HG02840 (cell line): ENCODE measurements at regions not wholly inside any gene's neighbourhood (a gene's known extent, or its start where the extent isn't known, plus 50 kb on each side); places are given as distances from the start of the nearest gene placed in this dataset.

ENCODE experiments used
- ATAC-seq: cut with Tn5 transposase; IDR thresholded peaks from one replicate; pipeline ENCODE4 v1.9.1; 2021; ENCODE audit warnings: mild to moderate bottlenecking, moderate library complexity, moderate number of reproducible peaks; ENCODE audit not compliant: unreplicated experiment, low FRiP score

DNA sequence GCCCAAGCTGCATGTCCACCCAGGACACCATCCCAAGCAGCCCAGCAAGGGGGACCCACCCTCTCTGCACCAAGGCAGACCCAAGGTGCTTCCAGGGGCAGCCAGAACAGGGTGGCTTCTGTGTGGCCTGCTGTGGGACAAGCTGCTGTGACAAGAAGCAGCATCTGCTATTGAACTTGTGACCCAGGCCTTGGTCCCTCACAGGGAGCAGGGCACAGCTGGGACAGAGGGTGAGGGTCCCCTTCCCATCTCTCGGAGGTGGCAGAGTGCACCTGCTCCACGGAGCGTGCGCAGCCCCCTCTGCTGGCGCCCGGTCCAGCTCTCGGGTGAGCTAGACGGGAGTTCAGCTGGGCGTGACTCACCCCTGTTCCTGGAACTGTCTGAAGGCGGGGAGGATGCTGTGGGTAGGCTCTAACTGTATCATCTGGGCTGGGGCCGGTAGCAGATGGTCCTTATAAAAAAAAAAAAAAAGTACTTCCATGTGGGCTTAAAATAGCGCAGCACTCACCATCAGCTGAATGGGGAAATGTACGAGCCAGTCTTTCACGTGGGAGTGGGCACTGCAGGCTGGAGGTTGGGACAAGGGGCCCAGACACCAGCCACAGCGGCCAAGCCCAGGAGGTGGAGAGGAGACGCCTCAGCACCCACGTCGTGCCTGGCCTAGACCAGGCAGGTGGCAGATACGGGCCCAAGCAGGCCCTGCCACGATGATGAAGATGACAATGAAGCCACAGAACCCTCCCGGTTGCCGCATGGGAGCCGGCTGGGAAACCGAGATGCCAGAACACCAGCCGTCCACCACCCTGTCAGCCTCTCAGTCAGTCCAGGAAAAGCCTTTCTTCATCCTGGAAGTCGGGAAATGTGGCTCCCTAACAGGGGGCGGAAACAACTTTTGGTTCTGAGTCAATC is 136.8 kb upstream of the ID2 start:
- peak; percentile 52 for ATAC-seq

DNA sequence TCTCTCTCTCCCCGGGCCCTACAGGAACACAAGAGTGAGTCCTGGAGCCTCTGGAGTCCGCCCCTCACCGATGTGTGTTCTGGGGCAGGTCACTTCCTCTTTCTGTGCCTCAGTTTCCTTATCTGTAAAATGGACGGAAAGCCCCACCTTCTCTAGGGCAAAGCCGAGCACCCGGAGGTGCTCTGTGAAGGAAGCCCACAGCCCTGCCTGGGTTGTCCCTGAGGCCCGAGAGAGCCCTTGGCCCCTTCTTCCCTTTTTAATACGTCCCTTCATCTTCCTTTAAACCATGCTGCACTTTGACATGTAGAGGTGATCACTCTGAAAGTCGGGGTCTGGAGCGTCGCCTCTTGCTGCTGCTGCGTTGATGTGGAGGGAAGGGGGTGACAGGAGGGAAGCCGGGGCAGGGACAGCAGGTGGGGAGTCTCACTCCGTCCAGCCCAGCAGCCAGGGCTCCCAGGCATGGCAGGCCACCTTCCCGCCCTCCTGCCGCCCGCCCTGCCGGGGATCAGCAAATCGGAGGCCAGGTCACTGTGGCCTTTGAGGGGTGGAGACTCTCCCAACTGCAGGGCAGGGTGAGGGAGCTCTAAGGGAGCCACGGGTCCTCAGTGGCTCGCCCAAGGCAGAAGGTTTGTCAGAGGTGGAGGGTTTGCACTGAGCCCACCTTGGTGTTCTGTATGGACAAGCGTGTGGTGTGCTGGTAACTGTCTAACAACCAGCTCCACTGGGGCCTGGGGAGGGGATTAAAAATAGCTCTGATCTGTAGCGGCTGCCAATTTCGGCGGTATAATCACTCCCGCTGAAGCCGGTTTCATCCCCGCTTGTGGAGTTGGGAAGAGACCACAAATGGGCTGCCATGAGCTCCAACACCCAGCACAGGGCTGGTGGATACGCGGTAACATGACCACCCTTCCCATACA is 135.9 kb upstream of the ID2 start:
- no peak for ATAC-seq

DNA sequence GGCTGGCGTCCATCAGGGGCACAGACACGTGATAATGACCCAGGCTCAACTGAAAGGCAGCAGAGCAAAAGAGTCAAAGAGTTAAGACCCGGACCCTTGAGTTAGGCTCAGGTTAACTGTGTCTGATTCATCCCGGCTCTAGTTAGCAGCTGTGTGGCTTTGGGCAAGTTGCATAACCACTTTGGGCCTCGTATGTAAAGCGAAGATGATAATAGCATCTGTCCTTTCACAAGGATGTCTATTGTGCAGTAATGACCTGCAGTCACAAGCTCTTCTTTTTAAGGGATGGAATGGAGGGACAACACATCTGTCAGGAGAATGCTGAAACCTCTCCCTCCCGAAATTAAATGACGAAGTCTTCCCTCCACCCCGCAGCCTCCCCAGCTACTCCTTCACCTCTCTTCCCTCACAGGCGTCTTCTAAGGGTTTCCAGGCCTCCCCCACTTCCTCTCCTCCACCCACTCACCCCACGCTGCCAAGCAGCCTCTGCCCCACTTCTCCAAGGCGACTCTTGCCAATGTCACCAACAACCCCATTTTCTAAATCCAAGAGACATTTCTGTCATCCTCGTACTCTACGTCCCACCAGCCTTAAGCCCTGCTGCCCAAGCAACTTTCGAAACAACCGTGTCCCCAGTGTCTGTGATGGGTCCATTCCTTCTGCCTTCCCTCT is 135.1 kb upstream of the ID2 start:
- ATAC-seq = no peak

- ATAC-seq = no peak
Observed at GRCh38 chr2:8547284-8548064, 134.4 kb upstream of the ID2 start.

- ATAC-seq = no peak
Observed at GRCh38 chr2:8548065-8548618, 133.7 kb upstream of the ID2 start.

GRCh38 chr2:8548619-8549150 is 133.2 kb upstream of the ID2 start:
- no peak for ATAC-seq

DNA sequence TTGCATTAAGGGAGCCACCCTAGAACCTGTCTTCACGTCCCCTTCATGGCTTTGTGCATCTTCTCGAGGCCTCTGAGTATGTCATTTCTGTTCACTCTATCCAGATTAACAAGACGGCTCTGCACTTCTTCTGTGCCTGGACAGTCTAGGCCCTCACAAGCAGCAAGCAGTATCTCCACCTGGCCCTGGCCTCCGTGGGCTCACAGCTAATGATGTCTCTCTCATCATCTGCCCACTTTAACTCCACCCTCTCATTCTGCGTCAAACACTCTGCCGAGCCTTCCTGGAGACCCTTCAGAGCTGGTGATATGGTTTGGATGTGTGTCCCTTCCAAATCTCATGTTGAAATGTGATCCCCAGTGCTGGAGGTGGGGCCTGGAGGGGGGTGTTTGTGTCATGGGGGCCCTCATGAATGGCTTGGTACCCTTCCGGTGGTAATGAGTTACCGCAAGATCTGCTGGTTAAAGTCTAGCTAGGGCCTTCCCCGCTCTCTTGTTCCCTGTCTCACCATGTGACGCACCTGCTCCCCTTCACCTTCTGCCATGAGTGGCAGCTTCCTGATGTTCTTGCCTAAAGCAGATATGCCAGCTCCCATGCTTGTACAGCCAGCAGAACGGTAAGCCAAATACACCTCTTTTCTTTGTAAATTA is 132.5 kb upstream of the ID2 start:
- ATAC-seq = no peak

GRCh38 chr2:8549942-8550341 is 131.9 kb upstream of the ID2 start:
- ATAC-seq = no peak

DNA sequence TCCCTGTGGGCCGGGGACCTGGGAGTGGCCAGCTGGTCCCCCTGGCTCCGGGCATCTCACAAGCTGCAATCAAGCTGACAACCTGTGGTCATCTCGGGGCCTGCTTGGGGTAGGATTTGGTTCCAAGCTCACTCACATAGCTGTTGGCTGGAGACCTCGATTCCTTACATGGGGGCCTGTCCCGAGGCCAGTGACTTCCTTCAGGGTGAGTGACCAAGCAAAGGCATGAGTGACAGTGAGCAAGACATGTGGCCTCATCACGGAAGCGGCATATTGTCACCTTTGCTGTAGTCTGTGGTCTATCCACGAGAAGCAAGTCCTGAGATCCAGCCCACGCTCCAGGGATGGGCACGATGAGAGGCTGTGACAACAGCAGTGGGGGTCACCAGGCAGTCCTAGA is 131.4 kb upstream of the ID2 start:
- no peak for ATAC-seq

- no peak for ATAC-seq
Observed at GRCh38 chr2:8550937-8551621, 130.8 kb upstream of the ID2 start.

DNA sequence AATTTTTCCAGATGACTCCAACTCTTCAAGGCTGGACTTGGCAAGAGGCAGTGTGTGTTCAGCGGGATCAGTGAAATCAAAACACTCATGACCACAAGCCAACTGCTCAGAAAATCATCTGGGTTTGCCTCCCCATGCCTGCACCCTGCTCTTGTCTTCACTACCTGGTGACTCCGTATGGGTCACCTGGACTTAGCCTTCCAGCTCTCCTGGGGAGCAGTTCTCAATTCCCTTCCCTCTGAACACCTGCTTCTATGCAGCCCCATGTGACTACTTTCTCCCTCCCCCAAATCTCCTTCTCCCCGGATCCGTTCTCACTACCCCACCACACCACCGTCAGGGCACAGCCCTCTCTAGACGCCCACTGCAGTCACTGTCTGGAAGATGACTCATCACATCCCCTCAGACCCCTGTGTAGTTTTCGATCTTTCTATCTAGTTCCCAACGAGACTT is 130.2 kb upstream of the ID2 start:
- peak; percentile 67 for ATAC-seq

DNA sequence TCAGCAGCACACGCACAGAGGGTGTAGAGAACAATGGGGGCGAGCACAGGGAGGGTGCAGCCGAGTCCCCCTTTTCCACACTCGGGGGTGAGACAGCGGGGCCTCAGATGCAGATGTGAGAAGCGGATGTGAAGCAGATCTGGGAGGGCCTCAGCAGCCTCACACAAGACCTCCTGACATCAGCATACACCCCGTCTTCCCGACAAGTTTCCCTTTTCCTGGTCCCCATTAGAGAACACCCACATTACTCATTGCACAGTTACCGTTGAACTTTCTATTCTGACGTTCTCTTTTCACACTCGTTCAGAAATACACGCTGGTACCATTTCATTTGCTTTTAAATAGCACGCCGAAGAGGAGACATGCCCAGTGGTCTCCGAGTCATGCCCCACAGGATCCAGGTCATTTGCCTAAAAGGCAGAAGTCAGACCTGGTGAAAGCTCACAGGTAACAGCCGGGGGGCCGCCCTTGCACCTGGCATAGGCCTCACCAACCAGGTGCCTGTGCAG is 129.5 kb upstream of the ID2 start:
- no peak for ATAC-seq

GRCh38 chr2:8553643-8554042 is 128.2 kb upstream of the ID2 start:
- ATAC-seq = no peak

- no peak for ATAC-seq
Observed at GRCh38 chr2:8554296-8554806, 127.5 kb upstream of the ID2 start.

DNA sequence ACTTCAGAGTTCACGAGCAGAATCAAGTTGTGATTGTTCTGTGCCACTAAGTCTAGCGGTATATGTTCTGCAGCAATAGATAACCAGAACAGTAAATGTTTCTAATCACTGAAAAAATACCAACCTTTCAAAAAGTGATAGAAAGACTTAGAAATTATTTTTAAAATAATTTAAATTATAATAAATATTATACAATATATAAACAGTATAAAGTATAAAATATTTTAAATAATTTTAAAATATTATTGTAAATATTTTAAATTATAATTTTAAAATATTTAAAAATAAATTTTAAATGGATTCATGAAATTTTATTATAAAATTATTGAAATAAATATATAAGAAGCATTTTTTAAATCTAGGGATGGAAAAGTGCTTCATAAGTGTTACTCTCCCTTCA is 126.3 kb upstream of the ID2 start:
- no peak for ATAC-seq

DNA sequence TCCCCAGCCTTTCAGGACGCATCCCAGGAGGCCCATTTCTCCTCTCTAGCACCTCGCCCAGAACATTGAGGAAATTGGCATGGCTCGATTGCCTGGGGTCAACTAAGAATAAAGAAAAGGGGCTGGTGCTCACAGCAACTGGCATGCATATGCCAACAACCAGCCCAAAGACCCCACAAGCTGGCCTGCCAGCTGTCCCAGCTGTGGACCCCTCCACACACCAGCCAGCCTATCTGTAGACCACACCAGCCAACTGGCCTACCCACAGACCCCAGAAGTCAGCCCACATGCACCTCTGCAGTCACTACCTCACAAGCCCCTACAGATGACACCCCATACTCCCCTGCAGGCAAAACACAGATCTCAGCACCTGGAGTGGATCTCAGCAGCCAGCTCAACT is 123.8 kb upstream of the ID2 start:
- no peak for ATAC-seq

DNA sequence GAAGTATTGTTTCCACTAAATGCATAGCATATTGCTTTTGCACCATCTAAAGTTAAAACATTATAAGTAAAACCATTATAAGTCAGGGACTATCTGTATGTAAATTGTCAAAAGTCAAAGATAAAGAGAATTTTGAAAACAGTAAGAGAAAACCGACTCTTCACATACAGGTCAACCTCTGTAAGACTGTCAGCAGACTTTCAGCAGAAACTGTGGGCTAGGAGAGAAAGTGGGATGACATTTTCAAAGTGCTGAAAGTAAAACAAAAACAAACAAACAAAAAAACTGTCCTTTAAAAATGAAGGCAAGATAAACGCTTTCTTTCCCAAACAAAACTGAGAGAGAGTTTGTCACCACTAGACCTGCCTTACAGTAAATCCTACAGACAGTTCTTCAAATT is 122.9 kb upstream of the ID2 start:
- no peak for ATAC-seq

- ATAC-seq = no peak
Observed at GRCh38 chr2:8559805-8560204, 122.1 kb upstream of the ID2 start.
